HG02759 (cell line): ENCODE measurements at regions not wholly inside any gene's neighbourhood (a gene's known extent, or its start where the extent isn't known, plus 50 kb on each side); places are given as distances from the start of the nearest gene placed in this dataset.

Experiments used
- ATAC-seq: cut with Tn5 transposase; IDR thresholded peaks from one replicate; pipeline ENCODE4 v1.9.1; 2021; ENCODE audit warnings: mild to moderate bottlenecking, moderate library complexity; ENCODE audit not compliant: unreplicated experiment

DNA sequence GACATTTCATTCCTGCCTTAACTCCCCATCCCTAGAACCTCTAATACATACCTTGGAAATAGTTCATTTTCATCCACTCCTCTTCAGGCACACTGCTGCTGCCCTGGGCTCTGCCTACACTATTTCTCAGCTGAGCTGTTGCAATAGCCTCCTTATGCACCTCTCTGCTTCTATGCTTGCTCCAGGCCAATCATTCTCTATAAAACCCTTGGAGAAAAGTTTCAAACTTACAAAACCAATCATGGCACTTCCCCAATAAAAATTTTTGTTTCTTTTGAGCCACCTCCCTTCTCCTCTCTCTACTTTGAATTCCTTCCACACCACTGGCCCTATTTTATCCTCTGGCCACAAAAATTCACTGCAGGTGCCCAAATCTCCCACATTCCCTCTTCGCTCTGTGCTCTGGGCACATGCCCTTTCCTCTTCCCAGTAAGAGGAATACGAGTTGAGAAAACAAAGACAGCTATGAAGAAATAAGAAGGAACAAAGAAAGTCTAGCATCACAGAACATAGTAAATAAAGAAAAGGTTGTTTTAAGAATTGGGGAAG, 301.4 kb downstream of the ELAVL2 start:
- no peak for ATAC-seq

DNA sequence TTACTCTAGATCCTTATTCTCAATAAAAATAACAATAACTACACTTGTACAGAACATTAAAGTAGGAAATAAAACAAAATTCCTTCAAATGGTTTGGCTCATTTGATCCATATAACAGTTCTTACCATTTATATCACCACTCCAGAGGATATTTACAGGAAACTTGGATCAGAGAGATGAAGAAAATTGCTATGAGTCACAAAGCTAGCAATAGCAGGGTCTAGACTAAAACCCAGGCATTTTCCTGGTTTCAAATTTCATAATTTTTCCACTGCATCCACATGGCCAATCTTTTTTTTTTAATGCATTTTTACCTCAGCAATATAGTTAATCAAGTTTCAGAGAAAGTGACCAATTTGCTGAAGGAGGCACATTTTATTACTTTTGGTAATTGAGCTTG, 299.2 kb downstream of the ELAVL2 start:
- no peak for ATAC-seq

DNA sequence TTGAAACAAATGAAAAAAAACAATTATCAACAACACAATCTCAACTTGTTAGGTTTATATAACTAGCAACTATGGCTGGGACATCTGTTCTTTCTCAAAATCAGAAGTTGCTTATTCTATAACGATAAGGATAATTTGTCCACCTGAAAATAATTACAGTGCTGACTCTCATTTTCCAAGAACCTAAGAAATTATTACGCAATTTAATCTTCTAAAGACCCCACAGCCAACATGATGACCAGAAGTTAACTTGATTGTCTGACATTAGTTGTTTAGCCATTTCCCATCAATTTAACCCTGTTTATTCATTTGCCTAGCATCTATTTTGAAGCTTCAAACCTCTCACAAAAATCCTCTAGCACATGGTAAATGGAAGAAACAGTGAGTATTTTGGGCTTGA, 293.8 kb downstream of the ELAVL2 start:
- ATAC-seq: no peak

DNA sequence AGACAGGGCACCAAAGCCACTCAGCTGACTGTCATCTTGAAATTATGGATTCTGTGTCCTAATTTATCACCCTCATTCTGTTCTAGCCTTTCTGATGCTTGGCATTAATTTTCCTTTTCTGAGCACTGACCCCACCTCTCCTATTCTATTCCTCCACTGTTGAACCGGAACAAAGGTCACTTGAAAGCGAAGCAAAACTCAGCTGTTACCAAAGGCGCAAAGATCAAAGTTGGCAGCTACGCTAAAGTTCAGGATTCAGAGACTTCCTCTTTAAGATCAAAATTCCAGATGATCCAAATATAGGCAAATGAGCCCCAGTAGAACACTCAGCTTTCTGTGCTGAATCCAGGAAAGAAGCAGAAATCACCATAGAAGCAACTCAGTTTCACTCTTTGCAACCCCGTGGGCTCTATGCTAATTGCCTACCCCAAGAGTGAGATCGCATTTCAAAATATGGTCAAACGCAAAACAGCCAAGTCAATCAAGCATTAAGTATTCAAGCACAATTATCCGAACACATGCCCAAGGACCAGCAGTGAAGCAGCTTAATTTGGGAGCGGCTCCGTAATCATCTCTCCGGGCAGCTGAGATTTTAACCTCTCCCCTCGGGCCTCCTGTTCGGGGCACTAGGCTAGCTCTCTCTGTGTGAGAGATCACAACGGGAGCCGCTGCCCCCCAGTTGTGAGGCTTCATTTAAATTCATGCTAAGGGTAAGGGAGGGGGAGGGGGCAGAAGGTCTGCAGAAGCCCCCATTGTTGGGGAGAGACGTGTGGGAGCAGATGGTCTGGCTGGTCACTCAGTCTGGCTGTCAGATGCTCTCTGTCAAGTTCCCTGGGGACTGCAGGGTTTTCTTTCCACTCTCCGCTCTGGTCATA, 288.6 kb downstream of the ELAVL2 start:
- ATAC-seq: no peak

DNA sequence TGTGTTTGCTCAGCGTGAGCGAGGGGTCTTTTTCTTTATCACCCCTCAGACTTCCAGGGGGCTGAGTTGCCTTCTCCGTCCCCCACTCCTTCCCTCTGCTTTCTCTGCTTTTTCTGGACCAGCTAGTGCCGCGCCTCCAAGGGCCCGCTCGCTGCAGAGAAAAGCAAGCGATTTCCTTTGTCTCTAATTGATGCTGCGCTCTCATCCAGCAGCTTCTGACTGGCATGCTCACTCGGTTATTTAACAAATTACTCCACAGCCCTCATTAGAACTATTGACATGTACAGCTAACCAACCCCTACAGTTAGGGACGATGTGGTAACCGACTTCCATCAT, 288.0 kb downstream of the ELAVL2 start:
- ATAC-seq: no peak

DNA sequence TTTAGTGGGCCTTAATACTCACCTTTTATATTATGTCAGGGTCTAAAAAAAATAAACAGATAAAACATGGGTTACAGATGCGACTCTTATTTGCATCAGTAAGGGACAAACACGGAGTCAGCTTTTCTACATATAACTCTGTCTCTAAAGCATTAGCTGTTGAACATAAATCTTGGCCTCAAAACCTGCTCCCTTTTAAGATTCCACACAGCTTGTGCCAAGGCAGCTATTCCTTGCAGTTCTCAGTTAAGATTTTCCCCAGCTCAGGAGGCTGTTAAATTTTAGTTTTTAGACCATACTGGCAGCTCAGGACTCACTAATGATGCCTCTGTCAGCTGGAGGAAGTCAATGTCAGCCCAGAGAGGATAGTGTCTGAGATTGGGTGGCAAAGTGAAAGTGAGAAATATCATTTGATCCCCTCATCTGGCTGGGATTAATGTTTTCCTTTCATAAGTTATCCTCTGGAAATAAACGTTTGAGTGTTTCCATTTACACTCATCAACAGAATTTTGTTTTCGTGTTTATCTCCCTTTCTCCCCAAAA, 287.5 kb downstream of the ELAVL2 start:
- ATAC-seq: no peak

DNA sequence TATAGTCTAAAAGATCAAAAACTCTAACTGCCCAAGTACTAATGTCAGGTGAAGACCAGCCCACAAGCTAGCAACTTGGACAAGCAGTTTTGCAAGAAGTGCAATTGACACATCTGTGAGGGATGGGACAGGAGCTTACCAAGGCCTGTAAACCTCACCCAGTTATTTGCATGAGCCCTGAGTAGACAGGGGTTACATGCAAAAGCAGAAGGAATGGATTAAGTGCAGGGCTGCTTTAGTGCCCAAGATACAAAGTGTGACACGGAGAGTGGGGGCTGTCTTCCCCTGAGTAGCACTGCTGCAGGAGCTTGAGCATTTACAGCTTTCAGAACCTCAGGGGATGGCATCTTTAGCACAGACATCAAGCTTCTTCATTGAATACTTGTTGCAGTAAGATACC, 286.7 kb downstream of the ELAVL2 start:
- ATAC-seq: no peak

DNA sequence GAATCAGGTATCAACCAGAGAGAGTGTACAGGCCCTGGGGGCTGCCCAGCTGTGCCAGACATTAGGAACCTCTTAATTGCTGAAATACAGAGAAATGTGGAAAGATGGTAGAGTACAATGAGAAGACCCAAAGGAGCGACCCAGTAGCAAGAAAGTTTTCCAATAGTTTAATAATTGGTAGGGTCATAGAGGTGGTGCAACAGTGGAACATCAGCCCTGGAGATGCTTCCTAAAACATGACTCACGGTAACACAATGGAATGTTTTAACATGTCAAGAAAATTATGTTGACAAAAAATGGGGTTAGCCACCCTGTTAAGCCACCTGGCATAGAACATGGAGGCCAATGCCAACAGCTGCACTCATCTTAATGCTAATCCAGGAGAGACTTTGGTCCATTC, 284.1 kb downstream of the ELAVL2 start:
- ATAC-seq: no peak

DNA sequence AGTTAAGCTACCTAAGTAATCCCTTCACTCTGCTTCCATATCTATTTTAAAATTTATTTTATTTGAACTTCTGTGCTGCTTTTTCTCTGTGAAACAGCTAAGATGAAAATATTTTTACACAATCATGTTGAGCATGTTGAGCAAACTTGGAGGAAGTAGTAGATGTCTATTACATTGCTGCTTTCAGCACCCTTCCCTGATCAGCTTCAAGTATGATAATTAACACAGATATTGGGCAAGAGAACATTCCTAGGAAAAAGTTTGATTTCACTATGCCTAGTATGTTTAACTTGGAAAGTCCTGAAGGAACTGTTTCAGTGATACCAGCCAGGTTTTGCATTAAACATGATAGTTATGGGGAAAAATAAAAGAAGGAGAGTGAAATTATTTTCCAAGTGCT, 283.6 kb downstream of the ELAVL2 start:
- no peak for ATAC-seq

DNA sequence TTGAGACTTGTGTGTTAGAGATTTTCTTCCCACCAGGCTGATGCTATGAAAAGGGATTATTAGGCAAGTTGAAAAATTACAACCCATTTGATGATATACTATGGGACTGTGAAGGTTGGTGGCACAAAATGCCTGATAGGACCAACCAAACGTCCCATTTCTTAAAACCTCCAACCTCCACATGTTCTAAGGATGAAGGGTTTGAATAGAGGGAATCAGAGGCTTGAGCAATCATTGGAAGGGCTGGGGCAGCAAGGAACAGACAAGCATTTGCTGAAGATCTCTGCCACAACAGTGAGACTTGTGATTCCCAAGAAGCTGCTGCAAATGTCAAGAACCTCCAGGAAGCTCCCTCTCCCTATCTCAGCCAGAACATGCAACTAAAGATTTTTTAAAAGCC, 283.1 kb downstream of the ELAVL2 start:
- ATAC-seq: no peak

DNA sequence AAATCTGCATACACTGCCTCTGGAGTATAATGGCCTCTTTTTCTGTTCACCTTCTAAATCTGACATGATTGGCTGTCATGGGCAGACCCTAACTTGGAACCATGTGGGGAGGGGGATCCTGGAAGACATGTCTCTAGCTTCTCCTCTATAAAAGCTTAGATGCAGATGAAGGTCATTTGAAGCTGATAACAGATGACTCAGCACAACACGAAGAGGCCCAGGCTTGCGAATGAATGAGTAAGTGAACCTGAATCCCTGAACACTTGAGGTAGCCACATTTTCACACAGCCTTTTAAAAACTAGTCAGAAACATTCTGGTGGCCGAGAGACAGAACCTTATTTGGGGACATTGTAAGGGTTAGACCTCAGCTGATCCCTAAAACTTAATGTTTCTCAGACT, 282.6 kb downstream of the ELAVL2 start:
- ATAC-seq: no peak

DNA sequence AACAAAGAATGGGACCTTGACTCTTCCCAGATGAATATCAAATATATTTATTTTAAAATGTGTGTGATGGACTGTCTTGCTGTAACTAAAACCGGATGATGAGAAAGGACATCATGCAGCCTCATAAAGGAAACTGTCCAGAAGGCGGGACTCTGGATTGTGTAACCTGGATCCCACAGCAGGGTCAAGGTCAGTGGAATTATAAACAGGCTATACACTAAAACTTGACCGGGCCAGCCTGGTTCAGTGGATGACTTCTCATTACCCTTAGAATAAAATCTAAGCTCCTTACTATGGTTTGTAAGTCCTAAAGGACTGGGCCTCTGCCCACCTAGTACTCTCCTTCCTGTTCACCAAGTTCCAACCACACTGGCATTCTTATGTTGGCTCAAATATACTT, 280.3 kb downstream of the ELAVL2 start:
- ATAC-seq: no peak

DNA sequence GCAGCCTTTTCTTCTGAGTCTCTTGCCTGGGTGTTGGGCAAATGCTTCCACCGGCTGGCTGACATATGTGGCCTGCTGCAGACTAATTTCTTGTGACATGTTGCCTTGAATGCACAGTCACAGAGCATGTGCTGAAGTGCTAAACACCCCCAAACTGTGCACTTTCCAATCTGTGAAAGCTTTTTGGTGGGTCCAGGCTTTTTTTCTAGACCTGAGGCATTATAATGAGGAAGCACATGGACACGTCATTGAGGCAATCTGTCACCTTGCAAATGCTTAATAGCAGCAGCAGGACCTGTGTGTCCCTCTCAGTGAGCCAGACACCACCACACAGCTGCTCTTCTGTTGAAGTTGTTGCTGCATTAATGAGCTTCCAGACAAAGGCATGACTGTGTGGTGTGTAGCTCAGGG, 274.7 kb downstream of the ELAVL2 start:
- ATAC-seq: no peak

DNA sequence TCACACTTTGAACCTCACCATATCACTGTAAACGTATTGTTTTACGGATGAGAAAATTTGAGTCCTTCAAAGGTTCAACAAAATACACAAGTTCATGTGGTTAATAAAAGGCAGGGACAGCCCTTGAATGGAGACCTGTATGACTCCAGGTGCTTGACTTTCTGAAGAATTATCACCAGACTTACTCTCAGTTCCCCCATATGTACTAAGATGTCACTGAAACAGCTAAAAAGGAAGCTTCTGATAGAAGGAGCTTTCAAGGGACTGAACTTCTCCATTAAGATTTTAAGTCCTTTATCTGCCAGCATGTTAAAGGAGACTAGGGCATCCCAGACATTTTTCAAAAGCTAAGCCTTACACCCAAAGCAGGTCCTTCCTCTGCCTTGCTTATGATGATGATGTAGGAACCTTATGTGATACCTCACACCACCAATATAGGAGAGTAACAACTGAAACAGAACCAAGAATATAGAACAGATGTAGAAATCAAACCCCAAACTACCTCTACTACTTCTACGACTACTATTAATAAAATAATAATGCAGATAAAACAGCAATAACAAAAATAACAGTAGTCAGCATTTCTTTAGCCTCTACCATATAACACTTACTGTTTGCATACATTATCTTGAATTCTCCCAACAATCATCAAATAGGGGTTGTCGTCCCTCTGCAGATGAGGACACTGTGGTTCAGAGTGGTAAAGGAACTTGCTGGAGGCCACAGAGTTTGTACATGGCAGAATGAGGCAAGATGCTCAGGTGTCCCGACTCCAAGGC, 273.9 kb downstream of the ELAVL2 start:
- no peak for ATAC-seq

DNA sequence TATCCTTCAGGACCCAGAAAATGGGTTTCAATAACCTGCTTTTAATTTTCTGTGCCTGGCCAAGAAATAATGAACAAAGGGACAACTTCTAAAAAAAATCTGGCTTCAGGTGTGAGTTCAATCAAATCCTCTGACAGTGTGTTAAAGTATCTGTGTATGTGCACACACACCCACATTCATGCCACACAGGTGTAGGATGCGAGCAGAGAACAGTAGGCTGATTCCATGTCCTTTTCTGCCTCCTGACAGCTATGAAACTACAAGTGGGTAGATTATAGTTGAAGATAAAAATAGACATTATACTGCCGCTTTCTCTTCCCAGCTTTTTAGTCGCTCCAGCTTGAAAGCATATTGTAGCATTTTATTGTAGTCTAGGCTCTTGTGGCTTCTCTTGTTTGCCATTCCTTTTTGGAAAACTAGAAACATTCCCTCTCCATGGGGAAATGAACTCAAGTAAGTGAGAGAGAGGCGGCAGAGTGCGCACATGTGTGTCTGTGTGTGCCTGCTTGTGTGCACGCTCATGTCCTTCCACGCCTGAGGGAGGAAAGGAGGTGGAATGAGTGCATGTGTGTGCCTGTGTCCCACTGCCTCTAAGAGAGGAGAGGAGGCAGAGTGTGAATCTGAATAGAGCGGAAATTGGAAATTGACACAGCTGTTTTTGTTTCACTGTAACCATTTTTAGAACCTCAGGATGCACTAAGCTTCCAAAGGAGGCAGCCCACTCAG, 273.0 kb downstream of the ELAVL2 start:
- ATAC-seq: no peak

DNA sequence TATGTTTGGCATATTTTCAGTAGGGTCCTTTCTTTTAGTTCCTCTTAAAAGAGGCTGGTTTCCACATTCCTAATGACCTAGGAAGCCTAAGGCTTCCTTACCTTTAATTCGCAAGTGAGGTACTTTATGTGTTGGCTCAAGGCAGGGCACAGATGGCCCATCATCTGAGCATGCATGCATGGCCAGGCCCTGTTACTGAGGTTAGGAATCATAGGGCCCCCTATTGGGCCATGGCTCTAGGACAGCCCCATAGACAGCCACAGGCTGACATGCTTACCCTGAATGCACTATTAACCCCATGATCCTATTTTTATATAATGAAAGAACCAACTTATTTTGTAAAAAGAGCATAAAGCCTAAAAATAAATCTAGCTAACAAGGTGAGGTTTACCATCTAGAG, 271.4 kb downstream of the ELAVL2 start:
- no peak for ATAC-seq

DNA sequence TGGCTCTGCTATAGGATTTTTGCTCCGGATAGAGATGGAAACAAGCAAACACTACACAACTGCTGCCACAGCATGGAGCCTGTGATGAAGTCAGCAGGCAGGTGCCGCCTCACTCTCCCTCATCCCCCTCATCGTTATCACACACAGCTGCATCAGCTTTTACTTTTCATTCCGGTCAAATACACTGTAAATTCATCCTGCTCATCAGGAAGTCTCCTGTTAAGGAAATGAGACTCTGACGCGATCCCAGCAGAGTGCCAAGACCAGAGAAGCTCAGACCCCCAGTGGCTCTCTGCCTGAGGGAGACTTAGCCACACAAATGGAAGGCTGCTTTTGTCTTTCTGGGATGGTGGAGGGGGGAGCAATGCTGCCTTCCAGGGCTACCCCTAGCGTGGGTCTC, 270.2 kb downstream of the ELAVL2 start:
- ATAC-seq: no peak

DNA sequence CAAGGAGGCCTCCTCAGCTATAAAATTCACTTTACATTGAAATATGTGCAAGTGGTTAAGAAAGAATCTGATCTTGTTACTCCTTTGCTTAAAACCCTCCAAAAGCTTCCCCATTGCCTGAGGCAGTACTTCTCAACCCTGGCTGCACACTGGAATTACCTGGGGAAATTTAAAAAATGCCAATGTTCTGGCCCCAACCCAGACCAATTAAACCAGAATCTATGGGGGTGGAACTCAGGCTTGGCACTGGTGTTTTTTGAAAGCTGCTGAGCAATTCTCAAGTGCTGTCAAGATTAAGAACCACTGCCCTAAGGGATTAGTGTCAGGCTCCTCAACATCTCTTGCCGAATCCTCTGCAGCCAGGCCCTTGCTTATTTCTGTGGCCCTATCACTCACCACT, 269.6 kb downstream of the ELAVL2 start:
- ATAC-seq: no peak

DNA sequence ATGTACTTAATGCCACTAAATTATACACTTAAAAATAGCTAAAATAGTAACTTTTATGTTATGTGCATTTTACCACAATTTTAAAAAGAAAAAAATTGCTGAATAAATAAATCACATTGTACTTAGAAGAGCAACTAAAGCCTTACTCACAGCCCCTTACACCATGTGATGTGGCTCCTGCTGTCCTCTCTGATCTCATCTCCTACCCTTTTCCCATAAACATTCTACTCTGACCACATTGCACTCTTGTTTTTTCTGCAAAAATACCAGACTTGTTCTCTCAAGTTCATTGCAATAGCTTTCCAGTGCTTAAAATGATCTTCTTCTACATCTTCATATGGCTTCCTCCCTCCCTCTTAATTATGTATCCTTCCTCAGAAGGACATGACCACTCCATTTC, 268.4 kb downstream of the ELAVL2 start:
- ATAC-seq: no peak

DNA sequence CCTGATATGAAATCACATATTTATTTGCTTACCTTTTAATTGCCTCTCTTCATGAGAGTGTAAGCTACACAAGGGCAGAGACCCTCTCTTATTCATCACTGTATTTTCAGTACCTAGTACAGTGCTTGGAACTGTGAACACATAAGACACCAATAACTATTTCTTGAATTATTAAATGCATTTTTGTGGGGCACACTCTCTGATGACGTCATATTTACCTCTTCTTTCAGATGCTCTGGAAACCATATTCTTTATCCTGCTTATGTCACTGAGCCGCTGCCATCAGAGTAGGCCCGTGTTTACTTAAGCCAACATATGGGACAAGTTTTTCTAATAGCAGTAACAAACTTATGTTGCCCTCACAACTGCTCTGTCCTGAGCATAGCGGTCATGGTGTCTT, 266.5 kb downstream of the ELAVL2 start:
- ATAC-seq: no peak

DNA sequence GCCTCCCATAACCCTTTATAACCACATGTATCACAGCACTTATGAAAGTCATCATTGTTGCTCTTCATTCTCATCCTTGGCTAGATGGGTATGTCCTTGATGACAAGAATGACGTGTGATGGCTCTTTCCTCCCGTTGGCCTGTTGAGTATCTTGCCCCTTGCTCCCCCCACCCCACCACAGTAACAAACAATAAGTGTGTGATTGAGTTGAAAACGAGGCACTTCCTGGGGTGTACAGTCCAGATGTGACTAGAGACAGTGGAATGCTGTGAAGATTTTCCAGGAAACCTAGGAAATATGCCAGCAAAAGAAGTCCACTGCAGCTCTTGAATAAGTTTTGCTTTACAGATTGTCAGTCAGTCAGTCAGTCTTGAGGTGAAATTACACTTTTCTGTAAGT, 262.5 kb downstream of the ELAVL2 start:
- ATAC-seq: no peak
